ENCODE measurements at regions not wholly inside any gene's neighbourhood (a gene's known extent, or its start where the extent isn't known, plus 50 kb on each side); places are given as distances from the start of the nearest gene placed in this dataset.

GRCh38 chr4:107094332-107094731 lies 58.2 kb upstream of the DKK2 start:
- no peak for DNase-seq (ENCODE audit: low read depth in 2 of 2)
